Activated CD8-positive, alpha-beta memory T cell treated with anti-CD3 and anti-CD28 coated beads for 48 hours (primary cell): ENCODE measurements at regions not wholly inside any gene's neighbourhood (a gene's known extent, or its start where the extent isn't known, plus 50 kb on each side); places are given as distances from the start of the nearest gene placed in this dataset.

Source experiments
- DNase-seq, 3 experiments: peaks; one replicate each; pipeline ENCODE4 v3.0.0-alpha.2; 2020; ENCODE audit warnings: low read depth in 2 of 3, low spot score in 2 of 3

- DNase-seq: no peak
Measured at GRCh38 chr14:104367866-104368750, 211.5 kb upstream of the C14orf180 start.

GRCh38 chr14:104368751-104369100, 210.8 kb upstream of the C14orf180 start:
- no peak for DNase-seq

DNA sequence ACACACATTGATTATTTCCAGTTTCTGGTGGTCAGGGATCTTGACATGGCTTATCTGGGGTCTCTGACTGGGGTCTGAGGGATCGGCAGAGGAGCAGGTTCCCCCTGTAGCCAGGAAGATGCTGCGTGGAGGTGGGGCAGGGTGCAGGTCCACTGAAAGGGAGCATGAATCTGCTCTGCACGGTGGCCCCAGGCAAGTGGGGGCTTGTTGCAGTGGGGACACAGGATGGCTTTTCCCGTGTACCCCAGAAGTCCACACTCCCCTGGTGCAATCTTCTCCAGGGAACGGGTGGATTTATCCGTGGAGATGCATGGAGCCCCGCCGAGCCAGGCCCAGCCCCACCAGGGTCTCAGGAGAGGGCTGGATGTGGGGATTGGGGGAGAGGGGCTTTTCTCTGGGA, 210.4 kb upstream of the C14orf180 start:
- DNase-seq: no peak

GRCh38 chr14:104370256-104370870, 209.2 kb upstream of the C14orf180 start:
- no peak for DNase-seq

DNA sequence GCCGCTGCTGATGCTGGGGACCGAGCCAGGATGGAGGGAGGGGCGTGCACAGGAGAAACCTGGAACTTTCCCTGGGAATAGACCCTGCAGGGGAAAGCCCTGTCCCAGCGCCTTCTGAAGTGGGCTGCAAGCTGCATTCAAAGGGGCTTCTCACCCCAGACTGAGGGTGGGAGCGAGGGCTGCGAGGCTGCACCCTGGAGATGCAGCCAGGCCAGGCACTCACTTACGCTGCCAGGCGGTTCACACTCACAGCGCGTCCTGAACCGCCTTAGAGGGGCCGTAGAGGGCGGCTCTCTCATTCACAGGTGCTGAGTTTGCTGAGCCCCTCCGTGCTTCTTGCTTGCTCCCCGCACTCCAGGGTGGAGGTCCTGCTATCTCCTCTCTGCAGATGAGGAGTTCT, 208.5 kb upstream of the C14orf180 start:
- DNase-seq: no peak

DNA sequence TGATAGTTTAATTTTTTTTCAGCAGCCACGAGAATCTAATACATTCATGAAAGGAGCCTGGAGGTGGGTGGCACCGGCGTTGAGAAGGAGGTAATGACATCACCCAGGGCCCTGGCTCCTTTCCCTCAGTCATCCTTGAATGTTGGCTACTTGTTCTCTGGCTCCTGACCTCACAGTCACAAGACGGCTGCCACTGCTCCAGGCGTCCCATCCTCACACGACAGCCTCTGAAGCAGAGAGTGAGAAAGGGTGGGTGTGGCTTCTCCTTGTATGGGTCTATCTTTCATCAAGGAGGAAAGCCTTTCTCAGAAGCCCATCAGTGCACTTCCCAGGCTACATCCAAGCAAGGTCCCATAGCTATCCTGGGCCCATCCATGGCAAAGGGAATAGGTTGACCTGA, 207.6 kb upstream of the C14orf180 start:
- DNase-seq: no peak

DNA sequence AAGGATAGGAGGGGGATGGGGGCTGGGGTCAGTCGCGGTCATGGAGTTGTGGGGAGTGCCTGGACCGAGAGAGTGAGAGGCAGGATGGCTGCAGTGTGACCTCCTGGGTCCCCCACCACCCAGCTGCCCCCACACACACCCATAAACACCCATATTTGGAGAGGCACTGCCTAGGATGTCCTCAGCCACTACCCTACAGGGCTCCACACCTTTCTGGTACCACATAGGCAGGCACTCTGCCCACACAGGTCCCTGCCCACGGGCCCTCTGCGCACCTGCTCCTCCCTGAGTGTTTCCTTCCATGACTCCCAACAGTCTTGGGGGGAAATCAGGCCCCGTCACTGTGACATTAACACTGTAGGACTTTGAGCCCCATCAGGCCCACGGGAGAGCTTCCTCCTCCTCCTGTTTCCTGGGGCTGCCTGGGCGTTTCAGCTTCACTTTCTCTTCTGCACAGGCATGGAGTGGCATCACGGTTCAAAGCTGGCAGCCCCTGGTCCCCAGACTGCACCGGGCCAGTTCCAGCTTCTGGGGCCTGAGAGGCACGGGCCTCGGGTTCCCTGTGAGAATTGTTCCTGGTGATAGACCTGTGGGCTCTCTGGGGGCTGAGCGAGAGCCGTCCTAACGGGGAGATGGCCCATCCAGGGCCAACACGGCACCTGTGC, 207.0 kb upstream of the C14orf180 start:
- no peak for DNase-seq

- DNase-seq: no peak
Measured at GRCh38 chr14:104373055-104373854, 206.3 kb upstream of the C14orf180 start.

- no peak for DNase-seq
Measured at GRCh38 chr14:104373855-104374717, 205.5 kb upstream of the C14orf180 start.

- DNase-seq: no peak
Measured at GRCh38 chr14:104374718-104375080, 204.9 kb upstream of the C14orf180 start.

- DNase-seq: no peak
Measured at GRCh38 chr14:104375551-104376201, 203.9 kb upstream of the C14orf180 start.

DNA sequence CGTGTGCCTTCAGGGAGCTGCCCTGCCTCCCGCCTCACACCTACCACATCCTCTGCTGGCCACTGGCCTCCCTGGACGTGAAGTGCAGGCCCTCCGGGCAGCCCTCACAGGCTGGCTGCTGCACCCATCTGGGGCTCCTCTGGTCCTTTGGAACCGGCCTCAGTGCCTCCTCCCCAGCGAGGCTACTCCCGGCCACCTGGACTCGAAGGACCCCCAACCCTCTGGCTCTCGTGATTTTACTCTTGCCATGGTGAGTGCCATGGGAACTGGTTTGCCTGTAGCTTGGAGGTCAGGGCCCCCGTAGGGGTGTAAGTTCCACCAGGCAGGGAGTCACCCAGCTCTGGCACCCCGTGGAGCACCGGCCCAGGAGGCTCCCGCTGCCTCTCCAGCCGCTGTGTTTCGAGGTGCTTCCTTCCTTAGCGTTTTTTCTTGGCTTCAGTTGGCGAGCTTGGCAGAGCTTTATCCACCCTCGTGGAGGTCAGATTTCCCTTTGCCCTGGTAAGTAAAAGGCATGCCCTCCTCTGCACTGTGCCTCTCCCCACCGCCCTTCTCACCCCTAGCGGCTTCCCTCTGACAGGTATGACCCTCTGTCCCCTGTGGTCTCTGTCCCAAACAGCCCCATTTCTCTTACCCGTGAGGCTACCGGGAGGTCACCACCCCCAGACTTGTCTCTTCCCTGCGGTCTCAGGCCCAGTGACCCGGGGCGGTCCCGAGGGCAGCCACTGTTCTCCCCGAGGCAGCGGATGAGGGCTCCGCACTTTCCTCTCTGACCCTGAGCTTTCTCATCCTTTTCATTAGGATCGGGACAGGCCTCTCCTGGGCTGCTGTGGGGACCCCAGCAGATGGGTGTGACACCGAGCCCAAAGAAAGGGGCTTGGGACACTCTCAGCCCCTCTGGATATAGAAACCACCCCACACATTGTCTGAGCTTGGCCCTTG, 203.1 kb upstream of the C14orf180 start:
- DNase-seq: no peak

- no peak for DNase-seq
Measured at GRCh38 chr14:104377256-104377655, 202.3 kb upstream of the C14orf180 start.

GRCh38 chr14:104378698-104379113, 200.9 kb upstream of the C14orf180 start:
- DNase-seq: no peak

- DNase-seq: no peak
Measured at GRCh38 chr14:104382361-104383087, 197.0 kb upstream of the C14orf180 start.

- DNase-seq: no peak
Measured at GRCh38 chr14:104383088-104383995, 196.2 kb upstream of the C14orf180 start.
